ENCODE measurements at regions not wholly inside any gene's neighbourhood (a gene's known extent, or its start where the extent isn't known, plus 50 kb on each side); places are given as distances from the start of the nearest gene placed in this dataset.

DNA sequence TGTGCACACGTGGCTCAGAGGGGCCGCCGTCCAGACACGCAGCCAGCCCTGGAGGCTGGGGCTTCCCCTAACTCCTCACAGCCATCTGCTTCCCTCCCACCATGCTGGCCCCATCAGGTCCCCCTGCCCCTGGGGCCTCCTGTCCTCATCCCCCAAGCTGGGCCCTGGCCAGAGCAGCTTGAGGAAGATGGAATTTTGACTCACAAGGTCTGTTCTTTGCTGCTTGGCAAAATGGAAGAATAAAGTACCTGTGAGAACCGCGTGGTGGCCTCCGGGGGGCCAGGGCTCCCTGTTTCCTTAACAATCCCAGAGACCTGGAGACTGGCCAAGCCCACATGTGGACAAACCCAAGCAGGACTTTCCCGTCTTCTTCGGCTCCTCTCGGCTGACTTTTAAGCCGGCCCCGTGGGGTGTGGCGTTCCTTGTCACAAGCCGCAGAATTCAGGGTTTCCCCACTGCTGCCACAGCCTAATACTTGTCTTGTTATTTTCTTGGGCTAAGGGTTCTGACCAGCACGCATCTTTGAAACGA, 872.8 kb downstream of the BRD1 start:
- DNase-seq: no peak

DNA sequence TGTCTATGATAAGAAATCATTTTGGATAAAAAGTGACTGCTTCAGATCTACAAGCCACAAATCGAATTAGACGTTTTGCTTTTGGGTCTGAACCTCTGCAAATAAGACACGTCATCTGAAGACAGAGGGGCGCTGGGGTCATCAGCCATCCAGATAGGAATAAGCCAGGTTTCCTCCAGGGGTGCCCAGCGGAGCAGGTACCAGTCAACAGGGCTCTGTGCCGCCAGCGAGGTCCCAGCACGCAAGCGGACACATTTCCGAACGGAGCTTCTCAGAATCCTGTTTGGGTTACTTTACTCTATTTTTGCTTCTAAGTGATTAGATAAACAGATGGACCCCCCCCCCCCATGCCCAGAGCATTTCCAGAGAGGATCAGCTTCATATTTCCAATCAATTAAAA, 873.8 kb downstream of the BRD1 start:
- no peak for DNase-seq

- DNase-seq: no peak
These were observed 874.5 kb downstream of the BRD1 start for GRCh38 chr22:48953103-48953720.

DNA sequence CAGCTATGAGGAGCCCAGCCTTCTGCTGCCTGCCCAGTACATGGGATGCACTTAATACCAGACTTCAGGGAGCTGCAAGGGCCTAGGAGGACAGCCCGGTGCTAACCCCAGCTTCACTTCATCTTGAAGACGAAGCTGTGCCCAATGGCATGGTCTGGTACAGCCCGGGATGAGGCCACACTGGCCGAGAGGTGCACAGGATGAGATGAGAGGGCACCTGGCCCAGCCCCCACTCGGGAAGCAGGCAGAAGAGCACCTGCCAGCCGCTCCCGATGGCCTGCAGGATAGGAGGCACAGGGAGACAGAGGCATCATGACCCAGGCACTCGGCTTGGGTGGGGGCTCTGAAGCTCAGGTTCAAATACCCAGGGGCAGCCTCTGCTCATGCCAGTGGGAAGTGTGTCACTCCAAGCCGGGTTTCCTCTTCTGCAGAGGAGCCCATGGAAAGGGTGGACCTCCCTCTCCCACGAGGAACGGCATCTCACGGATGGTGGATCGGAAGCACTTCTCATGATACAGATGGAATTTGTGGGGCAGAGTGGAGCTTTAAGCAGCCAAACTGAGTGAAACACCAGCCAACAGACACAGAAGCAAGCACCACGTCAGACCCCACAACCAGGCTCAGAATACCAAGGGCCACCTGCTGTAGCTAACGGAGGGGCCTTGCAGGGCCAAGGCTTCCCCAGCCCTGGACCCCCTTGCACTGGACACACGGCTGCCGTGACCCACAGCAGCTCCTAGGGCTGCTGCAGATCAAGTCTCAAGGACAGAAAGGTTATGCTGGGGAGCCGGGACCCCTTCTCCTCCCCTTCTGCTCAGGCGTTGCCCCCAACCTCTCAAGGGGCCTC, 875.2 kb downstream of the BRD1 start:
- DNase-seq: no peak

GRCh38 chr22:48951836-48952235, 875.8 kb downstream of the BRD1 start:
- no peak for DNase-seq

GRCh38 chr22:48950151-48950915, 877.3 kb downstream of the BRD1 start:
- DNase-seq: no peak

- no peak for DNase-seq
These were observed 878.1 kb downstream of the BRD1 start for GRCh38 chr22:48949375-48950149.

GRCh38 chr22:48948575-48949170, 879.0 kb downstream of the BRD1 start:
- no peak for DNase-seq

- DNase-seq: no peak
These were observed 880.0 kb downstream of the BRD1 start for GRCh38 chr22:48947636-48948035.

DNA sequence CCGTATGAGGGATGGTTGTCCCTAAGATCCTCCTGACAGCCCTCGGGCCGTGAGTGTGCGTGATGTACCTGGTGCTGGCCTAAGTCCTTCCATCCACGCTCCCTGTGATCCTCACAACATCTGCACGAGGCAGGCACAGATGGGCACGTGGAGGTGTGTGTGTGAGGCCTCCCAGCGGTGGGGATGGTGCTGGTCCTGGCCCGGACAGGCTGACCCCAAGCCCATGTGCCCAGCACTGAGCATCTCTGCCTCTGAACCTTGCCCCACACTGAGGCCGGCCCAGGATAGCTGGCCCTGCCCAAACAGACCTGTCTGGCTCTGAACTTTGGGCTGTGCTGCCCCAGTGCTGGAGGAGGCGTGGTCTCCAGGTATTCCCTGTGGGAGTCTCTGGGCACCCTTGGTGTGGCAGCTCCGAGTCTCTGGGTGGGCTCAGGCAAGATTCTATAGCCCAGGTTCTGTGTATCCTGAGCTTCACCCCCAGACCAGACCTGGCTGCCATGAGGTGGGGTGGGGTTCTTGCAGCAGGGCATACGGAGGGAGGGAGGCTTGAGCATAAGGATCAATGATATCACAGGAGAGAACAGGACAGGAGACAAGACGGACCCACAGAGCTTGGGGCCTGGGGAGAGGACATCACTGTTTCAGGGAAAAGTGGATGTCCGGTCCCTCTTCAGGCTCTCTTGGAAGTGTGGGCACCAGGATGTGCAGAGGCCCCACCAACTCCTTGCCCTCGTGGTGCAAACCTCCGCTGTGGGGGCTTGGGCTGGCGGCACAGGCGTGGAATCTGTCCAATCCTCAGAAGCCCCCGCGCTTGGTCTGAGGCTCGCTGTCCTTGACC, 881.8 kb downstream of the BRD1 start:
- DNase-seq: no peak

DNA sequence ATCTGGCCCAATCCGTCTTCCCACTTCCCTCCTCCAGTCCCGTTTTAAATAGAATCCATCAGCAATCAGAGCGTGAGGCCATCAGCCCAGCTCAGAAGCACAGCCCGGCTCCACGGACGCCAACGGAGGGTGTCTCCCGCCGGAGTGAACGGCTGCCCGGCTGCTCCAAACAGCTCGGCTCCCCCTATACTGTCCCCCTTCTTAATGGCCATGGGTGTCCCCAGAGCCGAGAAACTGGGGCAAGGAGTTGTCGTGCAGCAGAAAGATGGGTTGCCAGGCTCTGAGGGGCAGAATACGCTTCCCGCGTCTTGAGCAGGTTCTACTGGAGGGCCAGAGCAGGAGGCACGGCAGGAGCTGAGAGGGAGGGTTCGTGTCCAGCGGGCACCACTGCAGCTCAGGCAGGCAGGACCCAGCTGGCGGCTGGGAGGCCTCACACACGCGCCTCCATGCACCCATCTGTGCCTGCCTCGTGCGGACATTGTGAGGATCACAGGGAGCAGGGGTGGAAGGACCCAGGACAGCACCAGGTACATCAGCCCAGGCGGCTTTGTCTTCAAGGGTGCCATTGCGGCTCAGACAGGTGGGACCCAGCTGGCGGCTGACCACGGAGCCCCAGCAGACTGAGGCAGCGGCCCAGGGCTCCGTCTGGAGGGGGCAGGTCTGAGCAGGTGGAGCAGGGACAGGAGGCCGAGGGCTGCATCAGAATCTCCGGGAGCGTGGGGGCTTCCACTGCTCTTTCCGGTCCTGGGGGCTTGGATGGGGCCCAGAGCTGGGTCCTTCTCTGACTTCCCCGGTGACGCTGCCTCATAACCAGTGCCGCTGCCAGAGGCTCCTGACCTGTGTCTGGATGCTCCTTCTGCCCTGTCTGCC, 882.7 kb downstream of the BRD1 start:
- no peak for DNase-seq

DNA sequence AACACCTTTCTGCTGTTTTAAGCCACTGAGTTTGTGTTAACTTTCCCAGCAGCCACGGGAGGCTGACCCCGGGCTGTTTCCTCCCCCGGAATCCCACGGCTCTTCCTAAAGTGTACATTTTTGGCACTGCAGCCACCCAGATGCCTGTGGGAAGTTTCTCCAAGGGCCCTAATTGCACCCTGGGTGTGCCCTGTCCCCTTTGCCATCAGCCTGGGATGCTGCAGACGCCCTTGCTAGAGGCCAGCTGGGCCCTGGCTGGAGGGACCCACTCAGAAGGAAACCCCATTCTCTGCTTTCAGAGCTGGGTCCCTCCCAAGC, 883.3 kb downstream of the BRD1 start:
- DNase-seq: no peak

DNA sequence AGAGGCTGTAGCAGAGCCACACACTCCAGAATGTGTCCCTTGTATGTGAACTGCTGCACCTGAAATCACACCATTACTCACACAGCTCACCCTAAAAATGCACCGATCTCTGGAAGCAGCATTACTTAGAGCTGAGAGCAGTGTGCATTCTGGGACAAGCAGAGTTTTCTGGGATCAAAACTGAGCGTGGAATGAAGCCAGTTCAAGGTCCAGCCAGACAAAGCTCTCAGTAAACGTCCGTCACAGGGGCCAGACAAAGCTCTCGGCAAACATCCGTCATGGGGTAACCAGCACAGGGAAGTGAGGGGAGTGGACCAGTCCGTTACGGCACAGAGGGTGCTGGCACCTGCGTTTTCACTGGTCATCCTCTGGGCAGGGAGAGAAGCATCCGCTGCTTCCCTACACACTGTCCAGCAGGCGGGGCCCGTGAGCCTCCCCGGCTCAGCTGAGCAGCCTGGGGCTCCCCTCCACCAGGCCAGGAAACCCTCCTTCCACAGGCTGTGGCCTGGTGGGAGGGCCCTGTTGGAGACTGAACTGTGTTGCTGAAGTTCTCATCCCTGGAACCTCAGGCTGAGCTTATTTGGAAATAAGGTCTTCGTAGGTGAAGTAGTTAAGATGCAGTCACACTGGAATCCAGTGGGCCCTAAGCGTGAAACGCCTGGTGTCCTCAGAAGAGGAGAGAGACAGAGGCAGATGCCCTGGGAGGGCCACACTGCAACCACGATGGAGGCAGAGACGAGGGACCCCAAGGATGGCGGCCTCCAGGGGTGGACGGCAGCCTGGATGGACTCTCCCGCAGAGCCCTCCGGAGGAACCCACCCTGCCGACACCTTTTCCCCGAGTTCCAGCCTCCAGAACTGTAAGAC, 883.9 kb downstream of the BRD1 start:
- DNase-seq: no peak

DNA sequence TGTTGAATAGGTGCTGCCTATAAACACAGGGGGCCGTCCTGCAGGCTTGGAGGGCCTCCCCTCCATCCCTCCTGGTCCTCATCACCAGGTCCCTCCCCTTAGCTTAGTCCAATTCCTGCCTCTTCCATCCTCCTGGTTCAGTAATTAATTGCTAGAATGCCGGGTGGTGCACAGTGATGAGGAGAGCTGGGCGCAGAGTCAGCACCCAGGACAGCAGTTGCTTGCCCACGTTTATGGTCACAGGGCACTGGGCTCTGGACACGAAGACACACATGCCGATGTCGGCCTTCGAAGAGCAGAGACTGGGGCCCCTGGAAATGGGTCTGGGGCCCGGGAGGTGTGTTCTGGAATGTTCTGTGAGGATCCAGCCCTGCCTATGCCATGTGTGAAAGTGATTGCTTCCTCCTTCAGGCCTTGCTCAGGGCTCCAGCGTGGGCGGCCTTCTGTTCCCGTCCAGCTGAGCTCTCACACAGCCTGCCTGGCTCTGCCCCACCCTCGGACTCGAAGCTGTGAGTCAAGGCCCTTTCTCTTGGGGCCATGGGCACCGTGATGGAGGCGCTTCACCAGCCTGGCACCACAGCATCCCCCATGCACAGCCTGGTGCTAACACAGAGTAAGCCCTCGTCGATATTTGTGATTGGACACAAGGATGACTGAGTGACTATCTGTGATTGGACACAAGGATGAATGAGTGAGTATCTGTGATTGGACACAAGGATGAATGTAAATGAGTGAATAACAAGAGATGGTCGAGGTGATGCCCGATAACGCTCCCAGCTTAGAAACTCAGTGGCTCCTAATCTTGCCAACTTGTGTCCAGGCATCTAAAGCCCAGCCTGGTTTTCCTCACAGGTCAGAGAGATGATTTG, 884.7 kb downstream of the BRD1 start:
- no peak for DNase-seq

- DNase-seq: no peak
These were observed 885.6 kb downstream of the BRD1 start for GRCh38 chr22:48941903-48942575.

DNA sequence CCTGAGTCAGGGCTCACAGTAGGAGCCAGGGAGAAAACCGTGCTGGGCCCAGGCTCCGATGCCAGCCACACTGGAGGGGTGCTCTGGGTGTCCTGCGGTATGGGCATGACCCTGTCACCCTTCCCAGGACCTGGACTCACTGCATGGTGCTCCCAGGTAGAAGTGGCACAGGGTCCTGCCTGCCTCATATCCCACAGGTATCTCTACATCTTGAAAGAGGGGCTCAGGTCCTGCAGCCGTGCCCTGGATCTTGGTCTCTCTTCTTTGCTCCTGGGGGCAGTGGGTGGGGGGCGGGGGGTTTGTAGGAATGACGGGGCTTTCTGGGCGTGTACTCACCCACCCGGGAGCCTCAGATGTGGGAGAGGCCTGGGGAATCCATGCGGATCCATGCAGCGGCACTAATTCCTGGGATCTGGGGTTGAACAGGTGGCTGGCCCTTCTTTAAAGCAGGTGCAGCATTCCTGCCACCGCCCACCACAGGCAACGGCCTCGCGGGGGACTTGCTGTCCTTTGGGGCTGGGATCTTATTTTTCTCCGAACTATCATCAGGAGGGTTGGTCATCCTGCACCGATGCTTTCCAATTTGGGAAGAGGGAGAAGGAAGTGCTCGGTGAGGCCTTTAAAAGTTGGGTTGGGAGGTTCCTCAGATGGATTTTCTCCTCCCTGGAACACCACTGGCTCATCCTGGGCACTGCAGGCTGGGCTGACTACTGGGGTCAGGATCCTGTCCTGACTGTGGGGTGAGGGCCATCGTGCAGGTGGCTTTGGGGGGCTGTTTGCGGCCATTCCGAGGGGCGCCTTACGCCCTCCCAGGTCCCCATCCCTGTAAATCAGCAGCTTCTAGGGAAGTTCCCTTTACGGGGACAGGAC, 886.4 kb downstream of the BRD1 start:
- DNase-seq: no peak

Measured in activated naive CD4-positive, alpha-beta T cell treated with anti-CD3 and anti-CD28 coated beads, Interleukin-2, amount 50 U/mL, for 16 hours (primary cell).